Osteocyte (in vitro differentiated cells): ENCODE measurements at regions not wholly inside any gene's neighbourhood (a gene's known extent, or its start where the extent isn't known, plus 50 kb on each side); places are given as distances from the start of the nearest gene placed in this dataset.

Experiments used
- DNase-seq: peaks from one replicate; pipeline ENCODE4 v3.0.0; 2021; ENCODE audit warnings: mixed read lengths; ENCODE audit not compliant: unreplicated experiment; ENCODE audit errors: extremely low spot score
- H3K27ac Mint-ChIP-seq: one replicate; pipeline ENCODE4 v1.8.0; 2021; ENCODE audit warnings: mild to moderate bottlenecking, mixed read lengths; ENCODE audit not compliant: unreplicated experiment
- H3K27me3 Mint-ChIP-seq: one replicate; pipeline ENCODE4 v1.8.0; 2021; ENCODE audit warnings: mixed read lengths; ENCODE audit not compliant: unreplicated experiment
- H3K36me3 Mint-ChIP-seq: one replicate; pipeline ENCODE4 v1.8.0; 2021; ENCODE audit warnings: mixed read lengths; ENCODE audit not compliant: unreplicated experiment
- H3K4me1 Mint-ChIP-seq: one replicate; pipeline ENCODE4 v1.8.0; 2021; ENCODE audit warnings: mixed read lengths; ENCODE audit not compliant: unreplicated experiment
- H3K4me3 Mint-ChIP-seq: one replicate; pipeline ENCODE4 v1.8.0; 2021; ENCODE audit warnings: mild to moderate bottlenecking, moderate library complexity, mixed read lengths; ENCODE audit not compliant: unreplicated experiment
- H3K9me3 Mint-ChIP-seq: one replicate; pipeline ENCODE4 v1.8.0; 2021; ENCODE audit warnings: mixed read lengths; ENCODE audit not compliant: unreplicated experiment
- CTCF ChIP-seq: fragments of 200-600 bp; sonication (generic); IDR thresholded peaks from 2 replicates; pipeline ENCODE4 v1.5.0; 2021; ENCODE audit warnings: antibody characterized with exemption, mild to moderate bottlenecking, moderate library complexity

GRCh38 chr3:146830231-146830630 lies 225.1 kb upstream of the PLSCR5 start:
- H3K27ac Mint-ChIP-seq, result no peak overlapping the region
- DNase-seq, result no peak
- no peak overlapping the region for H3K4me3 Mint-ChIP-seq
- no peaks in the 10 kb centered on the region for H3K9me3 Mint-ChIP-seq
- H3K4me1 Mint-ChIP-seq, result peaks cover 43% of the 10 kb centered on the region
- no peak for TF ChIP-seq CTCF
- H3K27me3 Mint-ChIP-seq, result no peaks in the 10 kb centered on the region
- H3K36me3 Mint-ChIP-seq, result peaks cover 5% of the 10 kb centered on the region

GRCh38 chr3:146827836-146828235 lies 222.7 kb upstream of the PLSCR5 start:
- TF ChIP-seq CTCF, result no peak
- Mint-ChIP-seq H3K4me3 (no peak overlapping the region), H3K4me1 (peaks cover 23% of the 10 kb centered on the region), H3K27me3 (no peaks in the 10 kb centered on the region), H3K36me3 (peaks cover 5% of the 10 kb centered on the region), H3K9me3 (no peaks in the 10 kb centered on the region), H3K27ac (peak overlapping the region; percentile 67)
- no peak for DNase-seq

GRCh38 chr3:146823622-146824021 lies 218.5 kb upstream of the PLSCR5 start:
- H3K9me3 Mint-ChIP-seq, result no peaks in the 10 kb centered on the region

GRCh38 chr3:146818866-146819265 lies 213.7 kb upstream of the PLSCR5 start:
- TF ChIP-seq CTCF, result no peak
- no peak for DNase-seq
- Mint-ChIP-seq H3K4me3 (no peak overlapping the region), H3K27ac (no peak overlapping the region), H3K27me3 (no peaks in the 10 kb centered on the region), H3K36me3 (no peaks in the 10 kb centered on the region), H3K4me1 (peaks cover 30% of the 10 kb centered on the region), H3K9me3 (no peaks in the 10 kb centered on the region)

More at GRCh38 chr3:146823622-146824021, 218.5 kb upstream of the PLSCR5 start:
- no peak for DNase-seq
- Mint-ChIP-seq H3K4me3 (no peak overlapping the region), H3K36me3 (no peaks in the 10 kb centered on the region), H3K27ac (no peak overlapping the region), H3K4me1 (peaks cover 18% of the 10 kb centered on the region), H3K27me3 (no peaks in the 10 kb centered on the region)
- TF ChIP-seq CTCF, result no peak

GRCh38 chr3:146818301-146818700 lies 213.2 kb upstream of the PLSCR5 start:
- no peaks in the 10 kb centered on the region for H3K27me3 Mint-ChIP-seq
- TF ChIP-seq CTCF, result no peak
- no peak for DNase-seq
- no peak overlapping the region for H3K4me3 Mint-ChIP-seq
- peaks cover 34% of the 10 kb centered on the region for H3K4me1 Mint-ChIP-seq
- H3K9me3 Mint-ChIP-seq, result no peaks in the 10 kb centered on the region
- no peak overlapping the region for H3K27ac Mint-ChIP-seq
- no peaks in the 10 kb centered on the region for H3K36me3 Mint-ChIP-seq
